HepG2 (cell line): ENCODE measurements at regions not wholly inside any gene's neighbourhood (a gene's known extent, or its start where the extent isn't known, plus 50 kb on each side); places are given as distances from the start of the nearest gene placed in this dataset.

Source experiments
- ATF2 ChIP-seq: sonication (generic); formaldehyde crosslinking; IDR thresholded peaks from 2 replicates; pipeline ENCODE4 v1.4.0; 2020; ENCODE audit warnings: missing genetic modification reagents
- BCL3 ChIP-seq: sonication (generic); formaldehyde crosslinking; IDR thresholded peaks from 2 replicates; pipeline ENCODE4 v1.5.1; 2020; ENCODE audit warnings: mild to moderate bottlenecking, missing genetic modification reagents, moderate library complexity
- CEBPB ChIP-seq: IDR thresholded peaks from 2 replicates; pipeline ENCODE4 v1.6.1; 2011; ENCODE audit warnings: low read depth, low read length, improper control_type of control experiment, borderline replicate concordance
- KDM5B ChIP-seq: sonication (generic); formaldehyde crosslinking; IDR thresholded peaks from 2 replicates; pipeline ENCODE4 v1.4.0; 2020; ENCODE audit warnings: missing genetic modification reagents, mild to moderate bottlenecking, borderline replicate concordance
- KMT2A ChIP-seq: sonication (generic); formaldehyde crosslinking; IDR thresholded peaks from 2 replicates; pipeline ENCODE4 v1.4.0; 2020; ENCODE audit warnings: missing genetic modification reagents
- PCBP2 ChIP-seq: fragments of 200-400 bp; formaldehyde crosslinking; optimal IDR thresholded peaks from 2 replicates; pipeline ENCODE3; 2018; ENCODE audit warnings: low read length, low read depth; ENCODE audit not compliant: poor library complexity, severe bottlenecking
- TBP ChIP-seq: sonication (generic); formaldehyde crosslinking; IDR thresholded peaks from 2 replicates; pipeline ENCODE4 v1.5.0; 2020; ENCODE audit warnings: missing genetic modification reagents
- ZNF24 ChIP-seq: fragments of 450-650 bp; IDR thresholded peaks from 2 replicates; pipeline ENCODE4 v1.6.1; 2017; ENCODE audit warnings: antibody characterized with exemption, mild to moderate bottlenecking
- ZNF296 ChIP-seq: sonication (generic); formaldehyde crosslinking; conservative IDR thresholded peaks from 2 replicates; pipeline ENCODE4 v1.5.0; 2020; ENCODE audit warnings: mild to moderate bottlenecking, missing genetic modification reagents
- ZNF670 ChIP-seq: sonication (generic); formaldehyde crosslinking; IDR thresholded peaks from 2 replicates; pipeline ENCODE4 v1.8.0; 2022; ENCODE audit warnings: mild to moderate bottlenecking, missing genetic modification reagents, borderline replicate concordance

- TF ChIP-seq PCBP2 (no peak), ZNF670 (CRISPR knock-in tag) (no peak), CEBPB (no peak), ZNF296 (CRISPR knock-in tag) (no peak), TBP (CRISPR knock-in tag) (no peak), BCL3 (CRISPR knock-in tag) (no peak), ZNF24 (no peak), ATF2 (CRISPR knock-in tag) (no peak), KDM5B (CRISPR knock-in tag) (no peak), KMT2A (CRISPR knock-in tag) (no peak)
Measured at GRCh38 chr21:24127651-24128050, 1479.6 kb downstream of the MRPL39 start.
